Mesendoderm (in vitro differentiated cells): ENCODE measurements at regions not wholly inside any gene's neighbourhood (a gene's known extent, or its start where the extent isn't known, plus 50 kb on each side); places are given as distances from the start of the nearest gene placed in this dataset.
"Not testable (repeated sequence)": the region's sequence is repeated elsewhere in the genome, so short reads cannot be mapped to it uniquely, and the experiment has no call there.

Experiments used
- DNase-seq: peaks from one replicate; pipeline ENCODE4 v3.0.0; 2013
- H2AK5ac ChIP-seq: 2 replicates; pipeline ENCODE4 v1.6.1; 2013; ENCODE audit warnings: low read length, inconsistent platforms
- H2BK120ac ChIP-seq: 2 replicates; pipeline ENCODE4 v1.6.1; 2013; ENCODE audit warnings: low read depth, mild to moderate bottlenecking, low read length, moderate library complexity, mixed read lengths
- H2BK15ac ChIP-seq: replicated peaks from 2 replicates; pipeline ENCODE4 v1.6.1; 2013; ENCODE audit warnings: low read depth, mild to moderate bottlenecking, moderate library complexity
- H2BK5ac ChIP-seq: 2 replicates; pipeline ENCODE4 v1.6.1; 2013; ENCODE audit warnings: low read length, inconsistent platforms
- H3K18ac ChIP-seq: 2 replicates; pipeline ENCODE4 v1.6.1; 2013; ENCODE audit warnings: mild to moderate bottlenecking, low read length, mixed read lengths
- H3K23ac ChIP-seq: one replicate; pipeline ENCODE4 v1.6.1; 2013; ENCODE audit warnings: low read length
- H3K27ac ChIP-seq: 2 replicates; pipeline ENCODE4 v1.5.1; 2013; ENCODE audit warnings: low read depth, mild to moderate bottlenecking, inconsistent platforms, low read length, moderate library complexity
- H3K27me3 ChIP-seq: 2 replicates; pipeline ENCODE4 v1.6.1; 2013; ENCODE audit warnings: low read length, control low read depth, mild to moderate bottlenecking, inconsistent platforms; ENCODE audit not compliant: insufficient read depth, poor library complexity
- H3K36me3 ChIP-seq: 2 replicates; pipeline ENCODE4 v1.6.1; 2013; ENCODE audit warnings: low read length, inconsistent platforms; ENCODE audit not compliant: control insufficient read depth, insufficient read depth
- H3K4ac ChIP-seq: one replicate; pipeline ENCODE4 v1.6.1; 2013; ENCODE audit warnings: low read depth, mild to moderate bottlenecking, low read length, moderate library complexity
- H3K4me1 ChIP-seq: 2 replicates; pipeline ENCODE4 v1.6.1; 2013; ENCODE audit warnings: low read depth, low read length, inconsistent platforms; ENCODE audit not compliant: control insufficient read depth
- H3K4me2 ChIP-seq: 2 replicates; pipeline ENCODE4 v1.6.1; 2013; ENCODE audit warnings: low read length
- H3K4me3 ChIP-seq: 2 replicates; pipeline ENCODE4 v1.5.1; 2013; ENCODE audit warnings: mild to moderate bottlenecking, low read length
- H3K56ac ChIP-seq: one replicate; pipeline ENCODE4 v1.6.1; 2013; ENCODE audit warnings: low read length
- H3K79me1 ChIP-seq: 2 replicates; pipeline ENCODE4 v1.6.1; 2013; ENCODE audit warnings: low read length, inconsistent platforms
- H3K79me2 ChIP-seq: 2 replicates; pipeline ENCODE4 v1.6.1; 2013; ENCODE audit warnings: mild to moderate bottlenecking, low read length; ENCODE audit not compliant: control insufficient read depth, insufficient read depth
- H3K9ac ChIP-seq: 2 replicates; pipeline ENCODE4 v1.6.1; 2013; ENCODE audit warnings: low read length, inconsistent platforms
- H4K5ac ChIP-seq: one replicate; pipeline ENCODE4 v1.6.1; 2013; ENCODE audit warnings: low read length
- H4K8ac ChIP-seq: one replicate; pipeline ENCODE4 v1.6.1; 2013; ENCODE audit warnings: low read depth, mild to moderate bottlenecking, control low read depth, low read length, moderate library complexity
- WGBS: extraction: QIAGEN DNeasy Blood & Tissue Kit; methylation state at CpG from one replicate; pipeline ENCODE4 v1.1.7; 2013; ENCODE audit warnings: low lambda C conversion rate, missing lambda C conversion rate; ENCODE audit not compliant: insufficient coverage; ENCODE audit errors: extremely low coverage; 5-methylcytosine and 5-hydroxymethylcytosine counted together

GRCh38 chr15:77877869-77878577 lies 199.5 kb downstream of the TBC1D2B start:
- no CpG with 5 or more reads among the region's 5 CpGs for WGBS
- no peak overlapping the region for H3K56ac ChIP-seq
- no peak overlapping the region for H3K4me3 ChIP-seq
- H3K79me1 ChIP-seq = no peaks in the 10 kb centered on the region
- DNase-seq = no peak
- H4K5ac ChIP-seq = no peak overlapping the region
- no peak overlapping the region for H2AK5ac ChIP-seq
- H3K79me2 ChIP-seq = no peaks in the 10 kb centered on the region
- H3K27ac ChIP-seq = no peak overlapping the region
- H4K8ac ChIP-seq = no peak overlapping the region
- no peak overlapping the region for H2BK15ac ChIP-seq
- H3K23ac ChIP-seq = no peak overlapping the region
- no peaks in the 10 kb centered on the region for H3K4me1 ChIP-seq
- H2BK5ac ChIP-seq = no peak overlapping the region
- H3K27me3 ChIP-seq = no peaks in the 10 kb centered on the region
- H2BK120ac ChIP-seq = no peak overlapping the region
- no peak overlapping the region for H3K4me2 ChIP-seq
- H3K18ac ChIP-seq = no peak overlapping the region
- H3K36me3 ChIP-seq = no peaks in the 10 kb centered on the region
- H3K4ac ChIP-seq = no peak overlapping the region
- no peak overlapping the region for H3K9ac ChIP-seq

GRCh38 chr15:77876107-77876820 lies 201.2 kb downstream of the TBC1D2B start:
- not testable (repeated sequence) for H3K27me3 ChIP-seq
- WGBS = no CpG with 5 or more reads among the region's 9 CpGs

GRCh38 chr15:77875066-77875721 lies 202.3 kb downstream of the TBC1D2B start:
- H3K36me3 ChIP-seq, H3K18ac ChIP-seq, H4K8ac ChIP-seq, H3K56ac ChIP-seq, H3K4me3 ChIP-seq, H3K4me2 ChIP-seq, H3K23ac ChIP-seq, H3K79me1 ChIP-seq, H3K4me1 ChIP-seq, H2BK5ac ChIP-seq, H3K79me2 ChIP-seq, H3K27me3 ChIP-seq, H3K27ac ChIP-seq, H3K9ac ChIP-seq, H2BK120ac ChIP-seq, H3K4ac ChIP-seq, H2AK5ac ChIP-seq, H2BK15ac ChIP-seq, H4K5ac ChIP-seq: not testable (repeated sequence)
- WGBS = no CpG with 5 or more reads among the region's 13 CpGs
- DNase-seq = peak; percentile 83

More at GRCh38 chr15:77876107-77876820, 201.2 kb downstream of the TBC1D2B start:
- not testable (repeated sequence) for DNase-seq, H3K4me2 ChIP-seq, H3K4ac ChIP-seq, H4K5ac ChIP-seq, H3K79me1 ChIP-seq, H3K4me3 ChIP-seq, H3K18ac ChIP-seq, H3K27ac ChIP-seq, H2BK5ac ChIP-seq, H3K4me1 ChIP-seq, H3K79me2 ChIP-seq, H3K23ac ChIP-seq, H2BK15ac ChIP-seq, H3K56ac ChIP-seq, H2BK120ac ChIP-seq, H3K36me3 ChIP-seq, H3K9ac ChIP-seq, H4K8ac ChIP-seq, H2AK5ac ChIP-seq

- WGBS = no CpG with 5 or more reads among the region's 4 CpGs
- H3K9ac ChIP-seq = no peak overlapping the region
- no peak overlapping the region for H4K5ac ChIP-seq
- H2BK120ac ChIP-seq = no peak overlapping the region
- H3K4me1 ChIP-seq = no peaks in the 10 kb centered on the region
- H3K36me3 ChIP-seq = no peaks in the 10 kb centered on the region
- H3K56ac ChIP-seq = no peak overlapping the region
- DNase-seq = no peak
- H3K79me1 ChIP-seq = no peaks in the 10 kb centered on the region
- H3K27ac ChIP-seq = no peak overlapping the region
- H3K79me2 ChIP-seq = no peaks in the 10 kb centered on the region
- no peak overlapping the region for H2BK15ac ChIP-seq
- no peak overlapping the region for H4K8ac ChIP-seq
- no peak overlapping the region for H3K4me3 ChIP-seq
- H3K23ac ChIP-seq = no peak overlapping the region
- H3K4me2 ChIP-seq = no peak overlapping the region
- no peaks in the 10 kb centered on the region for H3K27me3 ChIP-seq
- H2AK5ac ChIP-seq = no peak overlapping the region
- no peak overlapping the region for H2BK5ac ChIP-seq
- no peak overlapping the region for H3K4ac ChIP-seq
- H3K18ac ChIP-seq = no peak overlapping the region
Observed at GRCh38 chr15:77874063-77874462, 203.4 kb downstream of the TBC1D2B start.

GRCh38 chr15:77872521-77873425 lies 204.7 kb downstream of the TBC1D2B start:
- no CpG with 5 or more reads among the region's 18 CpGs for WGBS
- H3K27me3 ChIP-seq, H3K56ac ChIP-seq, H2AK5ac ChIP-seq, H4K5ac ChIP-seq, H2BK5ac ChIP-seq, H4K8ac ChIP-seq, H3K4me3 ChIP-seq, DNase-seq, H3K23ac ChIP-seq, H3K4me2 ChIP-seq, H2BK15ac ChIP-seq, H3K4me1 ChIP-seq, H3K79me2 ChIP-seq, H3K4ac ChIP-seq, H3K9ac ChIP-seq, H3K18ac ChIP-seq, H3K27ac ChIP-seq, H3K36me3 ChIP-seq, H3K79me1 ChIP-seq, H2BK120ac ChIP-seq: not testable (repeated sequence)
